Spleen (tissue), 11 donors: ENCODE measurements at regions not wholly inside any gene's neighbourhood (a gene's known extent, or its start where the extent isn't known, plus 50 kb on each side); places are given as distances from the start of the nearest gene placed in this dataset.

ENCODE experiments used
- DNase-seq: peaks from one replicate; pipeline ENCODE4 v3.0.0-alpha.2; 2020
- H3K27ac ChIP-seq, 8 donors: fragments of 200-600 bp; sonication (generic) in 7 of 8; 1 replicate in 4 of 8; 2 replicates in 4 of 8; pipeline versions ENCODE4 v1.5.0 to v1.8.0; 2016 to 2021; ENCODE audit warnings: inconsistent platforms in 4 of 8, mild to moderate bottlenecking in 4 of 8, moderate library complexity in 1 of 8
- H3K27me3 ChIP-seq, 7 donors: fragments of 200-600 bp; sonication (generic) in 6 of 7; replicated peaks in 1 of 7; 1 replicate in 4 of 7; 2 replicates in 3 of 7; pipeline versions ENCODE4 v1.5.0 to v1.8.0; 2016 to 2021; ENCODE audit warnings: inconsistent platforms in 3 of 7, mild to moderate bottlenecking in 1 of 7
- H3K36me3 ChIP-seq, 6 donors: fragments of 200-600 bp; sonication (generic) in 5 of 6; 1 replicate in 4 of 6; 2 replicates in 2 of 6; pipeline versions ENCODE4 v1.5.0 to v1.8.0; 2016 to 2021; ENCODE audit warnings: inconsistent platforms in 2 of 6
- H3K4me1 ChIP-seq, 6 donors: fragments of 200-600 bp; sonication (generic) in 5 of 6; 1 replicate in 3 of 6; 2 replicates in 3 of 6; pipeline versions ENCODE4 v1.5.0 to v1.8.0; 2016 to 2021; ENCODE audit warnings: inconsistent platforms in 3 of 6
- H3K4me3 ChIP-seq, 8 donors: fragments of 200-600 bp; sonication (generic) in 7 of 8; 1 replicate in 4 of 8; 2 replicates in 4 of 8; pipeline versions ENCODE4 v1.5.0 to v1.8.0; 2016 to 2021; ENCODE audit warnings: inconsistent platforms in 4 of 8, mild to moderate bottlenecking in 4 of 8, moderate library complexity in 2 of 8
- H3K9me3 ChIP-seq, 8 donors: fragments of 200-600 bp; sonication (generic) in 7 of 8; 1 replicate in 4 of 8; 2 replicates in 4 of 8; pipeline versions ENCODE4 v1.5.0 to v1.8.0; 2016 to 2021; ENCODE audit warnings: inconsistent platforms in 4 of 8
- CTCF ChIP-seq, 11 experiments: fragments of 200-600 bp in 7 of 11; fragments of 450-650 bp in 4 of 11; sonication (generic) in 4 of 11; IDR thresholded peaks in 8 of 11; conservative IDR thresholded peaks in 3 of 11; 1 replicate in 7 of 11; 2 replicates in 4 of 11; pipeline versions ENCODE4 v1.4.0 to v1.8.0; 2016 to 2021; ENCODE audit warnings: antibody characterized with exemption in 11 of 11, inconsistent platforms in 4 of 11, mild to moderate bottlenecking in 1 of 11
- POLR2A ChIP-seq, 3 donors: fragments of 450-650 bp; IDR thresholded peaks; one replicate each; pipeline ENCODE4 v1.5.1; 2017; ENCODE audit warnings: antibody characterized with exemption in 3 of 3, mild to moderate bottlenecking in 1 of 3
- POLR2AphosphoS5 ChIP-seq, 3 donors: sonication (generic); formaldehyde crosslinking; IDR thresholded peaks; one replicate each; pipeline ENCODE4 v1.5.1; 2017; ENCODE audit warnings: antibody characterized with exemption in 3 of 3
- WGBS, 5 donors: extraction: QIAGEN DNeasy Blood & Tissue Kit in 3 of 5; methylation state at CpG; one replicate each; pipeline versions ENCODE4 v1.1.5 to v1.1.7; 2013 to 2018; 5-methylcytosine and 5-hydroxymethylcytosine counted together
- intact Hi-C: fragments of 100-400 bp; cut with DNase I; formaldehyde crosslinking; loops from one replicate; pipeline ENCODE4 v1.15.0; 2023; ENCODE audit warnings: low total_unique reads
- donor health status: healthy with polysubstance abuse.
- donor health status: DM: no; HTN: no; CAD: no; lungs with moderate emphysema.
- donor health status: DM: no; HTN: no; CAD: no.
- donor health status: Bipolar disorder and iron deficiency.
- donor health status: healthy.
- donor health status: DM: no; HTN: no; CAD: no.
- donor health status: DM: yes; HTN: yes; CAD: no.

GRCh38 chr3:128563439-128563838, 70.4 kb upstream of the GATA2 start:
- Histone ChIP-seq H3K4me3 (no peak overlapping the region), H3K9me3 (no peaks in the 10 kb centered on the region), H3K27ac (peak overlapping the region in 2 of 8 donors; percentile 9 to 54), H3K4me1 (peaks cover 0 to 9% (median 3%) of the 10 kb centered on the region in 6 donors), H3K27me3 (peaks cover 0 to 25% (median 0%) of the 10 kb centered on the region in 7 donors), H3K36me3 (no peaks in the 10 kb centered on the region)
- no peak for DNase-seq
- 77 to 85% (median 80%) methylated on average over 7 of the region's 7 CpGs for WGBS, 5 donors
- TF ChIP-seq POLR2AphosphoS5 (IDR thresholded peaks at IDR 0.05) (no peak), POLR2A (IDR thresholded peaks at IDR 0.05) (no peak), CTCF (IDR thresholded peaks at IDR 0.05 in 8 of 11, conservative IDR thresholded peaks at IDR 0.05 in 3 of 11) (no peak)
- intact Hi-C loops, result no loop called here

- WGBS, 5 donors, result 76 to 90% (median 78%) methylated on average over 2 of the region's 2 CpGs
- peaks cover 0 to 16% (median 7%) of the 10 kb centered on the region in 6 donors for H3K4me1 ChIP-seq
- H3K36me3 ChIP-seq, result no peaks in the 10 kb centered on the region
- H3K27me3 ChIP-seq, result peaks cover 0 to 42% (median 7%) of the 10 kb centered on the region in 7 donors
- H3K27ac ChIP-seq, result no peak overlapping the region
- intact Hi-C loops, result no loop called here
- H3K4me3 ChIP-seq, result no peak overlapping the region
- no peak for DNase-seq
- H3K9me3 ChIP-seq, result peaks cover 0 to 5% (median 0%) of the 10 kb centered on the region in 8 donors
- TF ChIP-seq POLR2A (IDR thresholded peaks at IDR 0.05) (no peak), CTCF (IDR thresholded peaks at IDR 0.05 in 8 of 11, conservative IDR thresholded peaks at IDR 0.05 in 3 of 11) (no peak), POLR2AphosphoS5 (IDR thresholded peaks at IDR 0.05) (no peak)
These were observed 68.5 kb upstream of the GATA2 start for GRCh38 chr3:128561504-128561903.

GRCh38 chr3:128560768-128561167, 67.8 kb upstream of the GATA2 start:
- TF ChIP-seq POLR2A (IDR thresholded peaks at IDR 0.05) (no peak), CTCF (IDR thresholded peaks at IDR 0.05 in 8 of 11, conservative IDR thresholded peaks at IDR 0.05 in 3 of 11) (no peak), POLR2AphosphoS5 (IDR thresholded peaks at IDR 0.05) (no peak)
- H3K36me3 ChIP-seq, result no peaks in the 10 kb centered on the region
- no peak overlapping the region for H3K4me3 ChIP-seq
- peaks cover 0 to 49% (median 12%) of the 10 kb centered on the region in 7 donors for H3K27me3 ChIP-seq
- H3K4me1 ChIP-seq, result peaks cover 0 to 23% (median 15%) of the 10 kb centered on the region in 6 donors
- peaks cover 0 to 5% (median 0%) of the 10 kb centered on the region in 8 donors for H3K9me3 ChIP-seq
- WGBS, 5 donors, result 86 to 92% (median 90%) methylated on average over 12 of the region's 12 CpGs
- no peak overlapping the region for H3K27ac ChIP-seq
- intact Hi-C loops, result no loop called here
- no peak for DNase-seq

GRCh38 chr3:128559486-128560225, 66.7 kb upstream of the GATA2 start:
- Histone ChIP-seq H3K36me3 (no peaks in the 10 kb centered on the region), H3K9me3 (peaks cover 0 to 5% (median 0%) of the 10 kb centered on the region in 8 donors), H3K27ac (no peak overlapping the region), H3K27me3 (peaks cover 0 to 61% (median 22%) of the 10 kb centered on the region in 7 donors), H3K4me1 (peaks cover 2 to 35% (median 26%) of the 10 kb centered on the region in 6 donors), H3K4me3 (no peak overlapping the region)
- DNase-seq, result no peak
- intact Hi-C loops, result no loop called here
- TF ChIP-seq CTCF (IDR thresholded peaks at IDR 0.05 in 8 of 11, conservative IDR thresholded peaks at IDR 0.05 in 3 of 11) (no peak), POLR2AphosphoS5 (IDR thresholded peaks at IDR 0.05) (no peak), POLR2A (IDR thresholded peaks at IDR 0.05) (no peak)
- WGBS, 5 donors, result 30 to 44% (median 37%) methylated on average over 17 of the region's 17 CpGs
